ENCODE measurements at regions not wholly inside any gene's neighbourhood (a gene's known extent, or its start where the extent isn't known, plus 50 kb on each side); places are given as distances from the start of the nearest gene placed in this dataset.

DNA sequence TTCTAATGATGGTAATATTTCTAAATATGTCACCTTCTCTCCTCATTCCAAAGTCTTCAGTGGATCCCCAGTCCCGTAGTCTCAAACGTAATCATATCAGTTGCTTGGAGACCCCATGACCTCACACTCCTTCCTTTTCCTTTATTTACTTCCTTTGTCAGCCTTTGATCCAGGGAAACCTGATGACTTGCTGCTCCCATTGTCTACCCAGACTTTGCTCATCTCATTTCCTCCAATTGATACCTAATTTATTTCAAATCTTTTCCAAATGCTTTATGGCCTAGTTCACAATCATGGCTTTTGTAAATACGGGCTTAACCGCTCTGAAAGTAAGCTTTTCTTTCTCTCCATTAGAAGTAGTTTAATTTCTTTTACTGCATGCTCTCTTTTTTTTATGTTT is 402.4 kb upstream of the CYRIA start:
- Mint-ChIP-seq H3K4me3 (no peak overlapping the region), H3K36me3 (no peaks in the 10 kb centered on the region), H3K27me3 (no peaks in the 10 kb centered on the region), H3K4me1 (no peaks in the 10 kb centered on the region), H3K27ac (no peak overlapping the region), H3K9me3 (peaks cover 0 to 11% (median 7%) of the 10 kb centered on the region in 8 donors)
- DNase-seq = no peak
- Histone ChIP-seq H3K36me3 (ENCODE audit: insufficient read depth, low read length) (no peaks in the 10 kb centered on the region), H3K27ac (ENCODE audit: low read depth, low read length) (no peak overlapping the region), H3K4me3 (ENCODE audit: low read length in 2 of 2) (no peak overlapping the region), H3K4me1 (ENCODE audit: insufficient read depth, low read length) (no peaks in the 10 kb centered on the region), H3K9me3 (ENCODE audit: control insufficient read depth in 1 of 2, low read length in 2 of 2) (peaks cover 0 to 1% of the 10 kb centered on the region in 2 donors), H3K27me3 (ENCODE audit: insufficient read depth, low read length) (no peaks in the 10 kb centered on the region)
- intact Hi-C loops (cut with micrococcal nuclease) = no loop called here
- ChIA-PET CTCF (ENCODE audit: partially characterized antibody) (no interaction called here), POLR2A (ENCODE audit: partially characterized antibody) (no interaction called here)

- Histone ChIP-seq H3K36me3 (ENCODE audit: insufficient read depth, low read length) (no peaks in the 10 kb centered on the region), H3K4me3 (ENCODE audit: low read length in 2 of 2) (no peak overlapping the region), H3K27ac (ENCODE audit: low read depth, low read length) (no peak overlapping the region), H3K4me1 (ENCODE audit: insufficient read depth, low read length) (no peaks in the 10 kb centered on the region), H3K9me3 (ENCODE audit: control insufficient read depth in 1 of 2, low read length in 2 of 2) (no peaks in the 10 kb centered on the region), H3K27me3 (ENCODE audit: insufficient read depth, low read length) (no peaks in the 10 kb centered on the region)
- H3K4me1 Mint-ChIP-seq = no peaks in the 10 kb centered on the region
- intact Hi-C loops (cut with micrococcal nuclease) = no loop called here
- CTCF ChIA-PET (ENCODE audit: partially characterized antibody) = no interaction called here
- H3K36me3 Mint-ChIP-seq = no peaks in the 10 kb centered on the region
- no peak overlapping the region for H3K4me3 Mint-ChIP-seq
- no peak overlapping the region for H3K27ac Mint-ChIP-seq
- POLR2A ChIA-PET (ENCODE audit: partially characterized antibody) = no interaction called here
- H3K27me3 Mint-ChIP-seq = no peaks in the 10 kb centered on the region
- no peak for DNase-seq
- peaks cover 0 to 13% (median 4%) of the 10 kb centered on the region in 8 donors for H3K9me3 Mint-ChIP-seq
Measured at GRCh38 chr2:17065536-17065935, 399.9 kb upstream of the CYRIA start.

- Histone ChIP-seq H3K9me3 (ENCODE audit: control insufficient read depth in 1 of 2, low read length in 2 of 2) (no peaks in the 10 kb centered on the region), H3K27ac (ENCODE audit: low read depth, low read length) (no peak overlapping the region), H3K4me1 (ENCODE audit: insufficient read depth, low read length) (no peaks in the 10 kb centered on the region), H3K36me3 (ENCODE audit: insufficient read depth, low read length) (no peaks in the 10 kb centered on the region), H3K4me3 (ENCODE audit: low read length in 2 of 2) (no peak overlapping the region), H3K27me3 (ENCODE audit: insufficient read depth, low read length) (no peaks in the 10 kb centered on the region)
- Mint-ChIP-seq H3K27ac (no peak overlapping the region), H3K36me3 (no peaks in the 10 kb centered on the region), H3K27me3 (no peaks in the 10 kb centered on the region), H3K4me3 (no peak overlapping the region), H3K9me3 (peaks cover 0 to 7% (median 4%) of the 10 kb centered on the region in 8 donors), H3K4me1 (no peaks in the 10 kb centered on the region)
- intact Hi-C loops (cut with micrococcal nuclease) = no loop called here
- DNase-seq = no peak
- ChIA-PET CTCF (ENCODE audit: partially characterized antibody) (no interaction called here), POLR2A (ENCODE audit: partially characterized antibody) (no interaction called here)
Measured at GRCh38 chr2:17061028-17061427, 395.4 kb upstream of the CYRIA start.

GRCh38 chr2:17059458-17059857 is 393.8 kb upstream of the CYRIA start:
- ChIA-PET CTCF (ENCODE audit: partially characterized antibody) (no interaction called here), POLR2A (ENCODE audit: partially characterized antibody) (no interaction called here)
- Histone ChIP-seq H3K4me1 (ENCODE audit: insufficient read depth, low read length) (no peaks in the 10 kb centered on the region), H3K27me3 (ENCODE audit: insufficient read depth, low read length) (no peaks in the 10 kb centered on the region), H3K9me3 (ENCODE audit: control insufficient read depth in 1 of 2, low read length in 2 of 2) (no peaks in the 10 kb centered on the region), H3K27ac (ENCODE audit: low read depth, low read length) (no peak overlapping the region), H3K4me3 (ENCODE audit: low read length in 2 of 2) (no peak overlapping the region), H3K36me3 (ENCODE audit: insufficient read depth, low read length) (no peaks in the 10 kb centered on the region)
- Mint-ChIP-seq H3K4me3 (no peak overlapping the region), H3K27ac (no peak overlapping the region), H3K27me3 (no peaks in the 10 kb centered on the region), H3K36me3 (no peaks in the 10 kb centered on the region), H3K9me3 (peaks cover 0 to 7% (median 4%) of the 10 kb centered on the region in 8 donors), H3K4me1 (no peaks in the 10 kb centered on the region)
- intact Hi-C loops (cut with micrococcal nuclease) = no loop called here
- DNase-seq = no peak

GRCh38 chr2:17058772-17059402 is 393.3 kb upstream of the CYRIA start:
- intact Hi-C loops (cut with micrococcal nuclease) = no loop called here
- ChIA-PET CTCF (ENCODE audit: partially characterized antibody) (no interaction called here), POLR2A (ENCODE audit: partially characterized antibody) (no interaction called here)
- Mint-ChIP-seq H3K9me3 (peaks cover 0 to 13% (median 5%) of the 10 kb centered on the region in 8 donors), H3K36me3 (no peaks in the 10 kb centered on the region), H3K4me1 (no peaks in the 10 kb centered on the region), H3K27ac (no peak overlapping the region), H3K4me3 (no peak overlapping the region), H3K27me3 (no peaks in the 10 kb centered on the region)
- Histone ChIP-seq H3K4me1 (ENCODE audit: insufficient read depth, low read length) (no peaks in the 10 kb centered on the region), H3K27me3 (ENCODE audit: insufficient read depth, low read length) (no peaks in the 10 kb centered on the region), H3K4me3 (ENCODE audit: low read length in 2 of 2) (no peak overlapping the region), H3K27ac (ENCODE audit: low read depth, low read length) (no peak overlapping the region), H3K9me3 (ENCODE audit: control insufficient read depth in 1 of 2, low read length in 2 of 2) (no peaks in the 10 kb centered on the region), H3K36me3 (ENCODE audit: insufficient read depth, low read length) (no peaks in the 10 kb centered on the region)
- no peak for DNase-seq

DNA sequence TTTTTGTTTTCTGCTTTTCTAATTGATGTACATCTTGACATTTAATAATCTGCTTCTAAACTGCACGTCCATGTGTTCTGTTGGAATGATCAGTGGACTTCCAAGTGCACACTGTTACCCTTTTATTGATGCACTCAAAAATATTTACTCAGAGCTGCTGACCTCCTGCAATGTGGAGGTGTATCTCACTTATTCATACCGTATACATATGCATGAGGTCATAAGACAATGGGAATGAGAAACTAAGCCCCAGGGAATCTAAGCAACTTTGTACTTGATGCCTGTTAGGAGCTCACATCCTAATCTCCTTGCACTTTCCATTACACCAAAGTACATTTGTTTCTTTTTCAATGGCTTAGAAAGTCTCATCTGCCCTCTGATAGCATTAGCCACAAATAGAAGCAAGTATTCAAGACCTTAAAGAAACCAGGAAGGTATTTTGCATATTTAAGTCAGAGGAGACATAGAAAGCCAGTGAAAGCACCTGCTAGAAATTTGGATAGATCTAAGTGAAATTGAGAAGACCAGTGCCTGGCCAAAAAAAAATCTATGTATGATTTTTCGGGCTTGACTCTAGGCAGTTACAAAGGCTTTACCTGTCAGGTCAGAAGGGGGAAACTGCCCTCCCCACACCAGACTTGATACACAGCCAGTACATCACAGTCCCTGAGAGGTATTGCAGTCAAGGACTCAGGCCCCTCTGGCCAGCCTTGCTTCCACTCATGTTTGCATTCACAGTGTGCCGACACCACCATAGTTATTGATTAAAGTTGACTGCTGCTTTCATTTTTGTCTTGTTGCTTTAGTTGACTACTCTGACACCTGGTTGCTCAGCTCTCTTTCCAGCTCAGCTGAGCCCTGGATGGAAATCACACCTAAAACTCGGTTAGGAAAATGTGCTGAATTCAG is 391.7 kb upstream of the CYRIA start:
- no peaks in the 10 kb centered on the region for H3K27me3 ChIP-seq (ENCODE audit: insufficient read depth, low read length)
- intact Hi-C loops (cut with micrococcal nuclease) = no loop called here
- DNase-seq = no peak
- peaks cover 0 to 13% (median 6%) of the 10 kb centered on the region in 8 donors for H3K9me3 Mint-ChIP-seq
- no peak overlapping the region for H3K4me3 Mint-ChIP-seq
- no peaks in the 10 kb centered on the region for H3K4me1 Mint-ChIP-seq
- no peak overlapping the region for H3K27ac Mint-ChIP-seq
- no peaks in the 10 kb centered on the region for H3K27me3 Mint-ChIP-seq
- CTCF ChIA-PET (ENCODE audit: partially characterized antibody) = no interaction called here
- H3K4me3 ChIP-seq (ENCODE audit: low read length in 2 of 2) = no peak overlapping the region
- no peaks in the 10 kb centered on the region for H3K4me1 ChIP-seq (ENCODE audit: insufficient read depth, low read length)
- H3K36me3 ChIP-seq (ENCODE audit: insufficient read depth, low read length) = no peaks in the 10 kb centered on the region
- H3K9me3 ChIP-seq (ENCODE audit: control insufficient read depth in 1 of 2, low read length in 2 of 2) = no peaks in the 10 kb centered on the region
- POLR2A ChIA-PET (ENCODE audit: partially characterized antibody) = no interaction called here
- no peak overlapping the region for H3K27ac ChIP-seq (ENCODE audit: low read depth, low read length)
- no peaks in the 10 kb centered on the region for H3K36me3 Mint-ChIP-seq

- Histone ChIP-seq H3K27me3 (ENCODE audit: insufficient read depth, low read length) (no peaks in the 10 kb centered on the region), H3K27ac (ENCODE audit: low read depth, low read length) (no peak overlapping the region), H3K36me3 (ENCODE audit: insufficient read depth, low read length) (no peaks in the 10 kb centered on the region), H3K4me1 (ENCODE audit: insufficient read depth, low read length) (no peaks in the 10 kb centered on the region), H3K9me3 (ENCODE audit: control insufficient read depth in 1 of 2, low read length in 2 of 2) (no peaks in the 10 kb centered on the region), H3K4me3 (ENCODE audit: low read length in 2 of 2) (no peak overlapping the region)
- CTCF ChIA-PET (ENCODE audit: partially characterized antibody) = no interaction called here
- POLR2A ChIA-PET (ENCODE audit: partially characterized antibody) = no interaction called here
- Mint-ChIP-seq H3K27ac (no peak overlapping the region), H3K36me3 (no peaks in the 10 kb centered on the region), H3K4me1 (no peaks in the 10 kb centered on the region), H3K27me3 (no peaks in the 10 kb centered on the region), H3K9me3 (peaks cover 0 to 13% (median 4%) of the 10 kb centered on the region in 8 donors), H3K4me3 (no peak overlapping the region)
- intact Hi-C loops (cut with micrococcal nuclease) = no loop called here
- DNase-seq = no peak
Measured at GRCh38 chr2:17056236-17056635, 390.6 kb upstream of the CYRIA start.
